Right lobe of liver (tissue), 6 donors: ENCODE measurements at regions not wholly inside any gene's neighbourhood (a gene's known extent, or its start where the extent isn't known, plus 50 kb on each side); places are given as distances from the start of the nearest gene placed in this dataset.
"Not testable (repeated sequence)": the region's sequence is repeated elsewhere in the genome, so short reads cannot be mapped to it uniquely, and the experiment has no call there.

ENCODE experiments used
- ATAC-seq, 4 donors: fragments of 200-7000 bp; cut with Tn5 transposase; one replicate each; pipeline ENCODE4 v1.9.1; 2020; ENCODE audit warnings: mild to moderate bottlenecking in 4 of 4, moderate library complexity in 4 of 4
- DNase-seq, 3 donors: peaks; one replicate each; pipeline ENCODE4 v3.0.0-alpha.2; 2020
- H3K27ac ChIP-seq, 3 donors: fragments of 200-600 bp; one replicate each; pipeline ENCODE4 v1.8.0; 2022
- H3K27me3 ChIP-seq, 2 donors: fragments of 200-600 bp; one replicate each; pipeline ENCODE4 v1.8.0; 2022
- H3K36me3 ChIP-seq, 4 donors: fragments of 200-600 bp; sonication (generic) in 1 of 4; one replicate each; pipeline versions ENCODE4 v1.5.1 to v1.8.0; 2017 to 2022; ENCODE audit warnings: control low read depth in 1 of 4
- H3K4me1 ChIP-seq, 4 donors: fragments of 200-600 bp; sonication (generic) in 1 of 4; one replicate each; pipeline versions ENCODE4 v1.5.1 to v1.8.0; 2017 to 2022; ENCODE audit warnings: control low read depth in 1 of 4
- H3K4me3 ChIP-seq, 3 donors: fragments of 200-600 bp; one replicate each; pipeline ENCODE4 v1.8.0; 2022
- H3K9me3 ChIP-seq, 4 donors: fragments of 200-600 bp; sonication (generic) in 1 of 4; one replicate each; pipeline versions ENCODE4 v1.5.1 to v1.8.0; 2017 to 2022; ENCODE audit warnings: control low read depth in 1 of 4
- POLR2A ChIP-seq: fragments of 450-650 bp; IDR thresholded peaks from one replicate; pipeline ENCODE4 v1.6.1; 2017; ENCODE audit warnings: antibody characterized with exemption, mild to moderate bottlenecking
- WGBS: methylation state at CpG from one replicate; pipeline ENCODE4 v1.1.6; 2018; ENCODE audit warnings: low coverage, low lambda C conversion rate; ENCODE audit not compliant: insufficient coverage; ENCODE audit errors: missing lambda C conversion rate; 5-methylcytosine and 5-hydroxymethylcytosine counted together
- intact Hi-C, 2 donors: fragments of 100-400 bp; cut with DNase I; formaldehyde crosslinking; loops; one replicate each; pipeline versions ENCODE4 v1.11.2 to v1.14.1; 2022
- TF ChIP-seq, protein P1 (sequence below), 4 donors: fragments of 200-600 bp in 3 of 4; fragments of 450-650 bp in 1 of 4; IDR thresholded peaks; one replicate each; pipeline versions ENCODE4 v1.5.1 to v1.8.0; 2016 to 2022; ENCODE audit warnings: antibody characterized with exemption in 4 of 4, mild to moderate bottlenecking in 2 of 4
- donor health status: DM: no; HTN: yes; CAD: no.
- donor health status: DM: no; HTN: no; CAD: no.
- donor health status: DM: no; HTN: no; CAD: no.
- donor health status: DM: no; HTN: yes; CAD: no.
- donor health status: DM: no; HTN: yes; CAD: no.

- no peak overlapping the region for H3K27ac ChIP-seq
- H3K36me3 ChIP-seq: no peaks in the 10 kb centered on the region
- intact Hi-C loops: no loop called here
- DNase-seq (no peak), ATAC-seq (no peak)
- 43% methylated on average over 2 of the region's 2 CpGs for WGBS
- no peaks in the 10 kb centered on the region for H3K4me1 ChIP-seq
- no peak overlapping the region for H3K4me3 ChIP-seq
- H3K9me3 ChIP-seq: no peaks in the 10 kb centered on the region
- TF ChIP-seq, protein P1, sequence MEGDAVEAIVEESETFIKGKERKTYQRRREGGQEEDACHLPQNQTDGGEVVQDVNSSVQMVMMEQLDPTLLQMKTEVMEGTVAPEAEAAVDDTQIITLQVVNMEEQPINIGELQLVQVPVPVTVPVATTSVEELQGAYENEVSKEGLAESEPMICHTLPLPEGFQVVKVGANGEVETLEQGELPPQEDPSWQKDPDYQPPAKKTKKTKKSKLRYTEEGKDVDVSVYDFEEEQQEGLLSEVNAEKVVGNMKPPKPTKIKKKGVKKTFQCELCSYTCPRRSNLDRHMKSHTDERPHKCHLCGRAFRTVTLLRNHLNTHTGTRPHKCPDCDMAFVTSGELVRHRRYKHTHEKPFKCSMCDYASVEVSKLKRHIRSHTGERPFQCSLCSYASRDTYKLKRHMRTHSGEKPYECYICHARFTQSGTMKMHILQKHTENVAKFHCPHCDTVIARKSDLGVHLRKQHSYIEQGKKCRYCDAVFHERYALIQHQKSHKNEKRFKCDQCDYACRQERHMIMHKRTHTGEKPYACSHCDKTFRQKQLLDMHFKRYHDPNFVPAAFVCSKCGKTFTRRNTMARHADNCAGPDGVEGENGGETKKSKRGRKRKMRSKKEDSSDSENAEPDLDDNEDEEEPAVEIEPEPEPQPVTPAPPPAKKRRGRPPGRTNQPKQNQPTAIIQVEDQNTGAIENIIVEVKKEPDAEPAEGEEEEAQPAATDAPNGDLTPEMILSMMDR (IDR thresholded peaks at IDR 0.05): no peak
- TF ChIP-seq POLR2A: no peak
- no peaks in the 10 kb centered on the region for H3K27me3 ChIP-seq
Observed at GRCh38 chr17:63295288-63295687, 150.8 kb downstream of the CYB561 start.

DNA sequence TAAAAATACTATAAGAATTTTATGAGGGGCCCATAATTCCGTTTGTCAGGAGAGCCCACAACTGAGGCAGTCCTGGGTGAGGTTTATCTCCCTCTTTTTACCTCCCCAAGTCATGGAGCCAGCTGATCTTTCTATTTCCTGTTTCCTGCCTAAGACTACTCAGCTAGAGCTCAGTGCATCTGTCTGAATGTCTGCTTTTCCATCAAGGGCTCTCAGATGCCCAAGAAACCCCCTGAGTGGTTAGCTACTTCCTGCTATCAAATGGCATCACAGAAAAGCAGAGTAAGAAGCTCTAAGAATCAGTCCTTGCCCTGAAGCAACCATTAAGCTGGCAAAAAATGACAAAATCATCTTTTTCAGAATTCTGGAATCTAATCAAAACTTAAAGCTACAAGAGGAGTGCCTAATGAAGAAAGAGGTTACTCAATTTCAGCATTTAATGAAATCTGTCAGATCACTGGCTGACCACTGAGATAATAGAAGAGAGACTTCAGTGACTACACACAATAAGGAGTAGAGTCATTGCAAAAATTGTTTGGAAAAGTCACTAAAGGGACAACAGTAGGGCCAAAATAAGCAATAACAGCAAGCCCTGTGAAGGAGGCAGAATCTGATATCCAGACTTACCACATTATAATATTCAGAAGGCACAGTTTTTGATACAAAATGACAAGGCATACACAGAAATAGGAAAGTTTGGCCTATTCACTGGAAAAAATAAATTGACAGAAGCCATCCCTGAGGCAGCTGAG is 150.1 kb downstream of the CYB561 start:
- no peaks in the 10 kb centered on the region for H3K4me1 ChIP-seq
- H3K4me3 ChIP-seq: no peak overlapping the region
- no peaks in the 10 kb centered on the region for H3K36me3 ChIP-seq
- H3K27me3 ChIP-seq: no peaks in the 10 kb centered on the region
- no peak for DNase-seq
- intact Hi-C loops: no loop called here
- 29% methylated on average over 1 of the region's 1 CpG for WGBS
- TF ChIP-seq, protein P1 (IDR thresholded peaks at IDR 0.05): no peak
- TF ChIP-seq POLR2A: no peak
- no peak overlapping the region for H3K27ac ChIP-seq
- no peaks in the 10 kb centered on the region for H3K9me3 ChIP-seq
- no peak for ATAC-seq

GRCh38 chr17:63298916-63299315 is 147.2 kb downstream of the CYB561 start:
- intact Hi-C loops, H3K27me3 ChIP-seq, H3K36me3 ChIP-seq, H3K4me1 ChIP-seq, DNase-seq, H3K9me3 ChIP-seq, H3K4me3 ChIP-seq, H3K27ac ChIP-seq, ATAC-seq: not testable (repeated sequence)
- WGBS: 100% methylated on average over 1 of the region's 1 CpG

- ATAC-seq: no peak
- Histone ChIP-seq H3K36me3 (no peaks in the 10 kb centered on the region), H3K4me1 (no peaks in the 10 kb centered on the region), H3K27me3 (no peaks in the 10 kb centered on the region), H3K27ac (no peak overlapping the region), H3K4me3 (no peak overlapping the region), H3K9me3 (no peaks in the 10 kb centered on the region)
- intact Hi-C loops: no loop called here
- no peak for DNase-seq
- 100% methylated on average over 1 of the region's 15 CpGs for WGBS
- TF ChIP-seq POLR2A: no peak
- TF ChIP-seq, protein P1 (IDR thresholded peaks at IDR 0.05): no peak
Observed at GRCh38 chr17:63304704-63305261, 141.3 kb downstream of the CYB561 start.

DNA sequence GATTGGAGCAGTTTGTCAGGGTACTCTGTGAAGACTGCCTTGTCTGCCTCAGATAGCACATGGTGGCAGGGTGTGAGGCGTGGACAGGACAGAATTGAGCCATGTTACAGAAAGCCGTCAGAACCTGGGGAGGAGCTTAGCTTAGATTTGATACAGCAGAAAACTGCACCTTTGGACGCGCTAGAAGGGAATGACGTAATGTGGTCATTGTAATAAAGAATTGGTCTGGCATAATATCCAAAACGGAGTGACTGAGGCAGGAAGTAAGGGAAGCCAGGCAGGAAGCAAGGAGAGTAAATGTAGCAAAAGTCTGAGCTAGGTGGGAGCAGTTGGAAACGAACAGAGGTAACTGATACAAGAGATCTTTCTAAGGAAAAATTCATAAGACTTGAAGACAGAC is 140.2 kb downstream of the CYB561 start:
- TF ChIP-seq POLR2A: no peak
- TF ChIP-seq, protein P1 (IDR thresholded peaks at IDR 0.05): no peak

More for the DNA sequence above, 140.2 kb downstream of the CYB561 start:
- Histone ChIP-seq H3K27ac (no peak overlapping the region), H3K4me3 (no peak overlapping the region), H3K36me3 (no peaks in the 10 kb centered on the region), H3K4me1 (no peaks in the 10 kb centered on the region), H3K9me3 (no peaks in the 10 kb centered on the region), H3K27me3 (no peaks in the 10 kb centered on the region)
- intact Hi-C loops: no loop called here
- ATAC-seq (no peak), DNase-seq (no peak)
- 80% methylated on average over 6 of the region's 7 CpGs for WGBS
